LoVo (cell line): ENCODE measurements at regions not wholly inside any gene's neighbourhood (a gene's known extent, or its start where the extent isn't known, plus 50 kb on each side); places are given as distances from the start of the nearest gene placed in this dataset.

ENCODE experiments used
- DNase-seq: peaks from one replicate; pipeline ENCODE4 v3.0.0-alpha.2; 2016; ENCODE audit warnings: low spot score

GRCh38 chr5:18048449-18048848 lies 414.2 kb downstream of the TAF11L14 start:
- DNase-seq: no peak

GRCh38 chr5:18050345-18050744 lies 416.1 kb downstream of the TAF11L14 start:
- DNase-seq: no peak

- no peak for DNase-seq
These were observed 416.5 kb downstream of the TAF11L14 start for GRCh38 chr5:18050776-18051175.

GRCh38 chr5:18051953-18052352 lies 417.7 kb downstream of the TAF11L14 start:
- DNase-seq: no peak

GRCh38 chr5:18052569-18052968 lies 418.3 kb downstream of the TAF11L14 start:
- no peak for DNase-seq

GRCh38 chr5:18057725-18058124 lies 423.5 kb downstream of the TAF11L14 start:
- DNase-seq: no peak

- DNase-seq: no peak
These were observed 433.4 kb downstream of the TAF11L14 start for GRCh38 chr5:18067615-18068014.

GRCh38 chr5:18068826-18069225 lies 434.6 kb downstream of the TAF11L14 start:
- DNase-seq: no peak

GRCh38 chr5:18069790-18070189 lies 435.5 kb downstream of the TAF11L14 start:
- DNase-seq: no peak

- no peak for DNase-seq
These were observed 438.3 kb downstream of the TAF11L14 start for GRCh38 chr5:18072600-18072999.

- DNase-seq: no peak
These were observed 440.7 kb downstream of the TAF11L14 start for GRCh38 chr5:18074961-18075360.

GRCh38 chr5:18078157-18078556 lies 443.9 kb downstream of the TAF11L14 start:
- no peak for DNase-seq

GRCh38 chr5:18079831-18080230 lies 445.6 kb downstream of the TAF11L14 start:
- no peak for DNase-seq

GRCh38 chr5:18088020-18088579 lies 453.8 kb downstream of the TAF11L14 start:
- no peak for DNase-seq

- DNase-seq: no peak
These were observed 455.9 kb downstream of the TAF11L14 start for GRCh38 chr5:18090177-18090576.

- no peak for DNase-seq
These were observed 456.9 kb downstream of the TAF11L14 start for GRCh38 chr5:18091142-18091541.

- DNase-seq: no peak
These were observed 457.5 kb downstream of the TAF11L14 start for GRCh38 chr5:18091758-18092157.

- no peak for DNase-seq
These were observed 460.8 kb downstream of the TAF11L14 start for GRCh38 chr5:18095061-18095460.

GRCh38 chr5:18097817-18098216 lies 463.6 kb downstream of the TAF11L14 start:
- DNase-seq: no peak

GRCh38 chr5:18098691-18099090 lies 464.4 kb downstream of the TAF11L14 start:
- no peak for DNase-seq

GRCh38 chr5:18099261-18099660 lies 465.0 kb downstream of the TAF11L14 start:
- no peak for DNase-seq

- DNase-seq: no peak
These were observed 467.3 kb downstream of the TAF11L14 start for GRCh38 chr5:18101532-18101931.

GRCh38 chr5:18102733-18103132 lies 468.5 kb downstream of the TAF11L14 start:
- no peak for DNase-seq

GRCh38 chr5:18105449-18105848 lies 471.2 kb downstream of the TAF11L14 start:
- DNase-seq: no peak
